GM12878 (cell line): ENCODE measurements at regions not wholly inside any gene's neighbourhood (a gene's known extent, or its start where the extent isn't known, plus 50 kb on each side); places are given as distances from the start of the nearest gene placed in this dataset.

Experiments used
- ATAC-seq: fragments of 200-7000 bp; cut with Tn5 transposase; 3 replicates; pipeline ENCODE4 v1.9.1; 2020; ENCODE audit warnings: mild to moderate bottlenecking, moderate library complexity
- BruUV-seq: library from RNA; stranded (reverse); fragments of 400-500 nt; replicated peaks from 2 replicates; lab custom pipeline; 2021; lab: Mats Ljungman, UMichigan
- CTCF ChIA-PET: fragments of 300-600 bp; sonication (Branson Sonifier 250); formaldehyde crosslinking; extraction: SDS; loops from one replicate; lab custom pipeline; 2021; ENCODE audit warnings: inconsistent platforms; lab: Yijun Ruan, JAX
- POLR2A ChIA-PET: fragments of 350-600 bp; formaldehyde crosslinking; extraction: SDS; loops from one replicate; lab custom pipeline; 2021; ENCODE audit warnings: inconsistent platforms; lab: Charles Lee
- RAD21 ChIA-PET: fragments of 300-600 bp; sonication (Branson Sonifier 250); formaldehyde crosslinking; loops from one replicate; lab custom pipeline; 2023; ENCODE audit warnings: antibody characterized with exemption; ENCODE audit not compliant: unreplicated experiment; lab: Charles Lee
- SMC1A ChIA-PET: fragments of 300-600 bp; sonication (Branson Sonifier 250); formaldehyde crosslinking; loops from one replicate; lab custom pipeline; 2023; ENCODE audit not compliant: unreplicated experiment, uncharacterized antibody; lab: Charles Lee
- DNase-seq: peaks from one replicate; pipeline ENCODE4 v3.0.0-alpha.2; 2011; ENCODE audit warnings: low read depth, low spot score
- FAIRE-seq: peaks from 3 replicates; lab custom pipeline; 2011; peaks lifted over from hg19 to GRCh38; lab: Jason Lieb, UNC
- H2AFZ ChIP-seq: 2 replicates; pipeline ENCODE4 v1.6.0; 2011; ENCODE audit warnings: low read depth, low read length, control low read depth; ENCODE audit not compliant: control insufficient read depth
- H3K27ac ChIP-seq: 2 replicates; pipeline ENCODE4 v1.5.1; 2011; ENCODE audit warnings: control low read depth; ENCODE audit not compliant: control insufficient read depth, insufficient read depth
- H3K27me3 ChIP-seq, 2 experiments: replicated peaks in 1 of 2; 2 replicates each; pipeline versions ENCODE4 v1.6.0 to v1.6.1; 2011; ENCODE audit warnings: low read length in 1 of 2; ENCODE audit not compliant: control insufficient read depth in 2 of 2, insufficient read depth in 2 of 2
- H3K36me3 ChIP-seq, 2 experiments: 2 replicates each; pipeline ENCODE4 v1.5.1; 2011; ENCODE audit warnings: low read length in 1 of 2; ENCODE audit not compliant: control insufficient read depth in 2 of 2, insufficient read depth in 2 of 2
- H3K4me1 ChIP-seq: 2 replicates; pipeline ENCODE4 v1.6.1; 2011; ENCODE audit warnings: mild to moderate bottlenecking, low read length, moderate library complexity, mixed read lengths; ENCODE audit not compliant: control insufficient read depth, insufficient read depth
- H3K4me2 ChIP-seq: 2 replicates; pipeline ENCODE4 v1.6.0; 2011; ENCODE audit warnings: control low read depth; ENCODE audit not compliant: control insufficient read depth, insufficient read depth
- H3K4me3 ChIP-seq: fragments of 200-600 bp; sonication (generic); 2 replicates; pipeline ENCODE4 v1.5.1; 2016
- H3K79me2 ChIP-seq: 2 replicates; pipeline ENCODE4 v1.6.0; 2011; ENCODE audit warnings: low read length; ENCODE audit not compliant: control insufficient read depth, insufficient read depth
- H3K9ac ChIP-seq: 2 replicates; pipeline ENCODE4 v1.8.0; 2011; ENCODE audit warnings: low read length, control low read depth, mixed read lengths; ENCODE audit not compliant: control insufficient read depth, insufficient read depth
- H3K9me3 ChIP-seq: replicated peaks from 3 replicates; pipeline ENCODE4 v1.5.1; 2011; ENCODE audit warnings: mild to moderate bottlenecking, low read length; ENCODE audit not compliant: control insufficient read depth, insufficient read depth
- H4K20me1 ChIP-seq: 2 replicates; pipeline ENCODE4 v1.6.0; 2011; ENCODE audit not compliant: control insufficient read depth, insufficient read depth
- NR2C2 ChIP-seq: IDR thresholded peaks from 2 replicates; pipeline ENCODE4 v1.6.1; 2011; ENCODE audit warnings: borderline replicate concordance, low read depth; ENCODE audit not compliant: control insufficient read depth, insufficient read length
- RBBP5 ChIP-seq: fragments of 200-600 bp; sonication (generic); conservative IDR thresholded peaks from 2 replicates; pipeline ENCODE4 v1.6.1; 2016
- RCOR1 ChIP-seq: conservative IDR thresholded peaks from 2 replicates; pipeline ENCODE4 v1.6.1; 2012; ENCODE audit warnings: low read depth, low read length, improper control_type of control experiment
- TARDBP ChIP-seq: IDR thresholded peaks from 2 replicates; pipeline ENCODE4 v1.6.1; 2016; ENCODE audit warnings: borderline replicate concordance
- WGBS: methylation state at CpG from one replicate; pipeline ENCODE4 v1.1.6; 2016; ENCODE audit warnings: low lambda C conversion rate; ENCODE audit not compliant: insufficient replicate concordance, insufficient coverage; ENCODE audit errors: missing lambda C conversion rate; 5-methylcytosine and 5-hydroxymethylcytosine counted together
- in situ Hi-C: fragments of 300-500 bp; cut with MboI; formaldehyde crosslinking; loops from 9 replicates; pipeline ENCODE4 v1.14.3; 2018; ENCODE audit warnings: mixed read lengths
- intact Hi-C: fragments of 100-400 bp; cut with micrococcal nuclease; formaldehyde crosslinking; loops from one replicate; pipeline ENCODE4 v1.14.2; 2022; ENCODE audit not compliant: unreplicated experiment
- TF ChIP-seq, protein P1 (sequence below): fragments of 150-350 bp; IDR thresholded peaks from 2 replicates; pipeline ENCODE4 v1.6.1; 2014; ENCODE audit warnings: mild to moderate bottlenecking, low read depth, low read length
- TF ChIP-seq, protein P2 (sequence below): IDR thresholded peaks from 2 replicates; pipeline ENCODE4 v1.6.1; 2011; ENCODE audit warnings: low read depth, low read length, improper control_type of control experiment, borderline replicate concordance
- TF ChIP-seq, protein P3 (sequence below): fragments of 450-650 bp; IDR thresholded peaks from 2 replicates; pipeline ENCODE4 v1.6.1; 2016; ENCODE audit warnings: mild to moderate bottlenecking
- TF ChIP-seq, protein P4 (sequence below): IDR thresholded peaks from 2 replicates; pipeline ENCODE4 v1.6.1; 2012; ENCODE audit warnings: improper control_type of control experiment, low read depth, low read length; ENCODE audit not compliant: insufficient replicate concordance

DNA sequence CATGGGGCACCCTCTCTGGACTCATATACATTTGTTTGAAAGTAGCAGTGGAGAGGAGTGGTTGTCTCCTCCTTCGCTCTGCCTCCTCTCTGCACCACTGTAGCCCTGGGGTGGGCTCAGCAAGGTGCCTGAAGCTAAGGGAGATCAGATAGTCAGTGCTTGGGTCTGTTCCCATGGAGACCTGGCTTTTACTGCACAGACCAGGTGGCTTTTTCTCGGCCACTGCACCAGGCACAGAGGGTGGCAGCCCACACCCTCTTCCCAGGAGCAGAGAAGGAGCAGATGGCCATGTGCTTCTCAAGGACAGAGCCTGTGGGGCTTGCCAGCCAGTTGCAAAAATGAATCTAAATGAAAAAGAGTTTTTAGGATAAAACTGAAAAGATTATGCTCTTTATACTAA lies 123.4 kb upstream of the KCNK1 start:
- ATAC-seq (no peak), DNase-seq (no peak), FAIRE-seq (no peak)
- no peaks in the 10 kb centered on the region for H3K27me3 ChIP-seq
- RAD21 ChIA-PET: no interaction called here
- no peaks in the 10 kb centered on the region for H3K79me2 ChIP-seq
- POLR2A ChIA-PET: interaction anchor here (1.0 kb wide), 1 partner anchor 11 kb away, joined by 3 read pairs; no protein-coding TSS in a partner anchor
- BruUV-seq: no TSS peak
- H4K20me1 ChIP-seq: no peaks in the 10 kb centered on the region
- no peak overlapping the region for H3K9ac ChIP-seq
- no peak overlapping the region for H3K4me3 ChIP-seq
- H2AFZ ChIP-seq: no peak overlapping the region
- TF ChIP-seq NR2C2 (no peak), RBBP5 (no peak), TARDBP (no peak), RCOR1 (no peak)
- TF ChIP-seq, protein P1, sequence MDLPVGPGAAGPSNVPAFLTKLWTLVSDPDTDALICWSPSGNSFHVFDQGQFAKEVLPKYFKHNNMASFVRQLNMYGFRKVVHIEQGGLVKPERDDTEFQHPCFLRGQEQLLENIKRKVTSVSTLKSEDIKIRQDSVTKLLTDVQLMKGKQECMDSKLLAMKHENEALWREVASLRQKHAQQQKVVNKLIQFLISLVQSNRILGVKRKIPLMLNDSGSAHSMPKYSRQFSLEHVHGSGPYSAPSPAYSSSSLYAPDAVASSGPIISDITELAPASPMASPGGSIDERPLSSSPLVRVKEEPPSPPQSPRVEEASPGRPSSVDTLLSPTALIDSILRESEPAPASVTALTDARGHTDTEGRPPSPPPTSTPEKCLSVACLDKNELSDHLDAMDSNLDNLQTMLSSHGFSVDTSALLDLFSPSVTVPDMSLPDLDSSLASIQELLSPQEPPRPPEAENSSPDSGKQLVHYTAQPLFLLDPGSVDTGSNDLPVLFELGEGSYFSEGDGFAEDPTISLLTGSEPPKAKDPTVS: no peak
- TF ChIP-seq, protein P2, sequence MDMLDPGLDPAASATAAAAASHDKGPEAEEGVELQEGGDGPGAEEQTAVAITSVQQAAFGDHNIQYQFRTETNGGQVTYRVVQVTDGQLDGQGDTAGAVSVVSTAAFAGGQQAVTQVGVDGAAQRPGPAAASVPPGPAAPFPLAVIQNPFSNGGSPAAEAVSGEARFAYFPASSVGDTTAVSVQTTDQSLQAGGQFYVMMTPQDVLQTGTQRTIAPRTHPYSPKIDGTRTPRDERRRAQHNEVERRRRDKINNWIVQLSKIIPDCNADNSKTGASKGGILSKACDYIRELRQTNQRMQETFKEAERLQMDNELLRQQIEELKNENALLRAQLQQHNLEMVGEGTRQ: no peak
- TF ChIP-seq, protein P3, sequence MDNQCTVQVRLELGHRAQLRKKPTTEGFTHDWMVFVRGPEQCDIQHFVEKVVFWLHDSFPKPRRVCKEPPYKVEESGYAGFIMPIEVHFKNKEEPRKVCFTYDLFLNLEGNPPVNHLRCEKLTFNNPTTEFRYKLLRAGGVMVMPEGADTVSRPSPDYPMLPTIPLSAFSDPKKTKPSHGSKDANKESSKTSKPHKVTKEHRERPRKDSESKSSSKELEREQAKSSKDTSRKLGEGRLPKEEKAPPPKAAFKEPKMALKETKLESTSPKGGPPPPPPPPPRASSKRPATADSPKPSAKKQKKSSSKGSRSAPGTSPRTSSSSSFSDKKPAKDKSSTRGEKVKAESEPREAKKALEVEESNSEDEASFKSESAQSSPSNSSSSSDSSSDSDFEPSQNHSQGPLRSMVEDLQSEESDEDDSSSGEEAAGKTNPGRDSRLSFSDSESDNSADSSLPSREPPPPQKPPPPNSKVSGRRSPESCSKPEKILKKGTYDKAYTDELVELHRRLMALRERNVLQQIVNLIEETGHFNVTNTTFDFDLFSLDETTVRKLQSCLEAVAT: no peak
- TF ChIP-seq, protein P4, sequence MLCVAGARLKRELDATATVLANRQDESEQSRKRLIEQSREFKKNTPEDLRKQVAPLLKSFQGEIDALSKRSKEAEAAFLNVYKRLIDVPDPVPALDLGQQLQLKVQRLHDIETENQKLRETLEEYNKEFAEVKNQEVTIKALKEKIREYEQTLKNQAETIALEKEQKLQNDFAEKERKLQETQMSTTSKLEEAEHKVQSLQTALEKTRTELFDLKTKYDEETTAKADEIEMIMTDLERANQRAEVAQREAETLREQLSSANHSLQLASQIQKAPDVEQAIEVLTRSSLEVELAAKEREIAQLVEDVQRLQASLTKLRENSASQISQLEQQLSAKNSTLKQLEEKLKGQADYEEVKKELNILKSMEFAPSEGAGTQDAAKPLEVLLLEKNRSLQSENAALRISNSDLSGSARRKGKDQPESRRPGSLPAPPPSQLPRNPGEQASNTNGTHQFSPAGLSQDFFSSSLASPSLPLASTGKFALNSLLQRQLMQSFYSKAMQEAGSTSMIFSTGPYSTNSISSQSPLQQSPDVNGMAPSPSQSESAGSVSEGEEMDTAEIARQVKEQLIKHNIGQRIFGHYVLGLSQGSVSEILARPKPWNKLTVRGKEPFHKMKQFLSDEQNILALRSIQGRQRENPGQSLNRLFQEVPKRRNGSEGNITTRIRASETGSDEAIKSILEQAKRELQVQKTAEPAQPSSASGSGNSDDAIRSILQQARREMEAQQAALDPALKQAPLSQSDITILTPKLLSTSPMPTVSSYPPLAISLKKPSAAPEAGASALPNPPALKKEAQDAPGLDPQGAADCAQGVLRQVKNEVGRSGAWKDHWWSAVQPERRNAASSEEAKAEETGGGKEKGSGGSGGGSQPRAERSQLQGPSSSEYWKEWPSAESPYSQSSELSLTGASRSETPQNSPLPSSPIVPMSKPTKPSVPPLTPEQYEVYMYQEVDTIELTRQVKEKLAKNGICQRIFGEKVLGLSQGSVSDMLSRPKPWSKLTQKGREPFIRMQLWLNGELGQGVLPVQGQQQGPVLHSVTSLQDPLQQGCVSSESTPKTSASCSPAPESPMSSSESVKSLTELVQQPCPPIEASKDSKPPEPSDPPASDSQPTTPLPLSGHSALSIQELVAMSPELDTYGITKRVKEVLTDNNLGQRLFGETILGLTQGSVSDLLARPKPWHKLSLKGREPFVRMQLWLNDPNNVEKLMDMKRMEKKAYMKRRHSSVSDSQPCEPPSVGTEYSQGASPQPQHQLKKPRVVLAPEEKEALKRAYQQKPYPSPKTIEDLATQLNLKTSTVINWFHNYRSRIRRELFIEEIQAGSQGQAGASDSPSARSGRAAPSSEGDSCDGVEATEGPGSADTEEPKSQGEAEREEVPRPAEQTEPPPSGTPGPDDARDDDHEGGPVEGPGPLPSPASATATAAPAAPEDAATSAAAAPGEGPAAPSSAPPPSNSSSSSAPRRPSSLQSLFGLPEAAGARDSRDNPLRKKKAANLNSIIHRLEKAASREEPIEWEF: no peak
- no peak overlapping the region for H3K4me2 ChIP-seq
- no peaks in the 10 kb centered on the region for H3K4me1 ChIP-seq
- no peaks in the 10 kb centered on the region for H3K36me3 ChIP-seq
- SMC1A ChIA-PET: interaction anchor here (1.3 to 2.2 kb wide), 3 partner anchors 28 to 165 kb away, joined by 3 to 6 read pairs (median 5); no protein-coding TSS in a partner anchor
- 7% methylated on average over 2 of the region's 2 CpGs for WGBS
- intact Hi-C loops: no loop called here
- peaks cover 2% of the 10 kb centered on the region for H3K9me3 ChIP-seq
- no peak overlapping the region for H3K27ac ChIP-seq
- CTCF ChIA-PET: interaction anchor here (0.6 to 2.2 kb wide), 2 partner anchors 37 to 50 kb away, joined by 3 to 9 read pairs; no protein-coding TSS in a partner anchor
- in situ Hi-C loops: no loop called here
